ENCODE measurements at regions not wholly inside any gene's neighbourhood (a gene's known extent, or its start where the extent isn't known, plus 50 kb on each side); places are given as distances from the start of the nearest gene placed in this dataset.

DNA sequence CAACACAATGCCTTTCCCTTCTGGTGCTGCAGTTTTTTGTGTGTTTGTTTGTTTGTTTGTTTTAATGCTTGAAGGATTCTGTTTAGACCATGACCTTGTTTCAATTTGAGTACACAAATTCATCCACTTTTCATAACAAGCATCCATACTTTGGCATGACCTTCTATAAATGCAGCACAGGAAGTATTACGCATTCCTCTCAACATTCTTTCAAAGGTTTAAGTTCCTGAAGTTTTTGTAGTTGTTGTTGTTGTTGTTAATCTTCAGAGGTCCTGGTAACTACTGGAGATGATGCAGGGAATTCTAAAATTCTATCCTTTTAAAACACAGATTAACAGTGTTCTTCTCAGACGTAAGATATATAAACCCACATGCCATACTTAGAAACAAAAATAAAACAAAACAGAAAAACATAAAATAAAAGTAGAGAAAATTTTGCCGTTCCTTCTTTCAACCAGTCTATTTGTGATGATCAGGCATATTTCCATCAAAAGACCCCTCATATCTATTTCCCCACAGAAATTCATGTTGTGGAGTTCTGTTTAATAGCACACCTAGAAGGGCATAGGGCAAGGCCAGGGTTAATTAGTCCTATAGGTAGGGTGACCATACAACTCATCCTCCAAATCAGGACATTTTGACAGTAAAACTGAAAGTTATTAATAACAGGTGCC lies 529.9 kb downstream of the NOVA1 start:
- no peak overlapping the region for H3K14ac ChIP-seq (replicated peaks; ENCODE audit: low read depth, low read length)
- in situ Hi-C loops (cut with MboI; ENCODE audit: low sequenced_read_pairs) (no loop called here), dilution Hi-C loops (cut with HindIII; ENCODE audit: low sequenced_read_pairs, unreplicated experiment) (no loop called here), intact Hi-C loops (cut with micrococcal nuclease) (no loop called here)
- H3K4me3 ChIP-seq (ENCODE audit: insufficient read depth, low read depth, low read length) = no peak overlapping the region
- POLR2A ChIA-PET (ENCODE audit: unreplicated experiment) = no interaction called here
- ATAC-seq (ENCODE audit: low read depth) (no peak), DNase-seq (no peak)
- H2BK20ac ChIP-seq (ENCODE audit: low read depth, low read length) = no peak overlapping the region
- H3K4ac ChIP-seq (ENCODE audit: low read depth, low read length) = no peak overlapping the region
- no peak overlapping the region for H3K18ac ChIP-seq (ENCODE audit: low read depth, low read length)
- no peak overlapping the region for H2BK120ac ChIP-seq (ENCODE audit: low read depth, low read length)
- no peaks in the 10 kb centered on the region for H3K4me1 ChIP-seq (ENCODE audit: control insufficient read depth, insufficient read depth, low read length)
- H3K4me2 ChIP-seq (ENCODE audit: low read depth, low read length) = no peak overlapping the region
- peaks cover 2% of the 10 kb centered on the region; the same call in 1 of the 2 replicates for H3K9me3 ChIP-seq (ENCODE audit: control insufficient read depth, insufficient read depth, low read length)
- no peak overlapping the region for H4K91ac ChIP-seq (ENCODE audit: insufficient read depth, low read depth, low read length)
- H4K5ac ChIP-seq (ENCODE audit: low read depth, low read length) = no peak overlapping the region
- H3K9me1 ChIP-seq (ENCODE audit: insufficient read depth, low read length) = no peaks in the 10 kb centered on the region
- H3K36me3 ChIP-seq (ENCODE audit: control insufficient read depth, insufficient read depth, low read length) = no peaks in the 10 kb centered on the region
- no TSS peak for BruUV-seq (replicated peaks)
- no peak overlapping the region for H2BK5ac ChIP-seq (ENCODE audit: low read depth, low read length, poor library complexity, severe bottlenecking)
- no peak overlapping the region for H3K23ac ChIP-seq (ENCODE audit: low read depth, low read length)
- CTCF ChIA-PET = no interaction called here
- H4K20me1 ChIP-seq (ENCODE audit: insufficient read depth, low read length) = no peaks in the 10 kb centered on the region
- no peak overlapping the region for H2AFZ ChIP-seq (replicated peaks; ENCODE audit: low read length, poor library complexity)
- H3K9ac ChIP-seq (ENCODE audit: low read depth, low read length) = no peak overlapping the region
- no peak overlapping the region for H4K8ac ChIP-seq (ENCODE audit: low read depth in 2 of 2, low read length in 2 of 2)
- H3K27ac ChIP-seq (ENCODE audit: insufficient read depth, low read length) = no peak overlapping the region
- H3K27me3 ChIP-seq (ENCODE audit: control insufficient read depth, insufficient read depth, low read length) = no peaks in the 10 kb centered on the region
- WGBS, 2 experiments (ENCODE audit: extremely low coverage in 2 of 2, insufficient read length in 1 of 2) = no CpG with 5 or more reads among the region's 3 CpGs
- no peak overlapping the region for H2BK15ac ChIP-seq (ENCODE audit: low read depth, low read length)
- no peak overlapping the region for H2AK5ac ChIP-seq (ENCODE audit: low read depth, low read length)
- peak; percentile 17; the same call in 1 of the 2 replicates for TF ChIP-seq MAFK (IDR thresholded peaks at IDR 0.05; ENCODE audit: low read depth, low read length)
- TF ChIP-seq CEBPB (IDR thresholded peaks at IDR 0.05; ENCODE audit: low read depth, low read length) = no peak
- TF ChIP-seq, protein P1, sequence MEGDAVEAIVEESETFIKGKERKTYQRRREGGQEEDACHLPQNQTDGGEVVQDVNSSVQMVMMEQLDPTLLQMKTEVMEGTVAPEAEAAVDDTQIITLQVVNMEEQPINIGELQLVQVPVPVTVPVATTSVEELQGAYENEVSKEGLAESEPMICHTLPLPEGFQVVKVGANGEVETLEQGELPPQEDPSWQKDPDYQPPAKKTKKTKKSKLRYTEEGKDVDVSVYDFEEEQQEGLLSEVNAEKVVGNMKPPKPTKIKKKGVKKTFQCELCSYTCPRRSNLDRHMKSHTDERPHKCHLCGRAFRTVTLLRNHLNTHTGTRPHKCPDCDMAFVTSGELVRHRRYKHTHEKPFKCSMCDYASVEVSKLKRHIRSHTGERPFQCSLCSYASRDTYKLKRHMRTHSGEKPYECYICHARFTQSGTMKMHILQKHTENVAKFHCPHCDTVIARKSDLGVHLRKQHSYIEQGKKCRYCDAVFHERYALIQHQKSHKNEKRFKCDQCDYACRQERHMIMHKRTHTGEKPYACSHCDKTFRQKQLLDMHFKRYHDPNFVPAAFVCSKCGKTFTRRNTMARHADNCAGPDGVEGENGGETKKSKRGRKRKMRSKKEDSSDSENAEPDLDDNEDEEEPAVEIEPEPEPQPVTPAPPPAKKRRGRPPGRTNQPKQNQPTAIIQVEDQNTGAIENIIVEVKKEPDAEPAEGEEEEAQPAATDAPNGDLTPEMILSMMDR (conservative IDR thresholded peaks at IDR 0.05; ENCODE audit: low read depth, low read length) = no peak
- no peak overlapping the region for H2AK9ac ChIP-seq (replicated peaks; ENCODE audit: low read depth, low read length, poor library complexity)
- no peak overlapping the region for H3K56ac ChIP-seq (ENCODE audit: extremely low read depth, insufficient read depth, low read length)
- H3K79me1 ChIP-seq (ENCODE audit: low read depth in 1 of 2, low read length in 2 of 2) = no peaks in the 10 kb centered on the region
